ENCODE measurements at regions not wholly inside any gene's neighbourhood (a gene's known extent, or its start where the extent isn't known, plus 50 kb on each side); places are given as distances from the start of the nearest gene placed in this dataset.

- no peak for DNase-seq
- H3K36me3 ChIP-seq: no peaks in the 10 kb centered on the region
- H3K4me1 ChIP-seq: no peaks in the 10 kb centered on the region
- no peak for ATAC-seq
- intact Hi-C loops (cut with DNase I): no loop called here
- H3K9me3 ChIP-seq: no peaks in the 10 kb centered on the region
- no peak overlapping the region for H3K4me3 ChIP-seq
- H3K27me3 ChIP-seq: no peaks in the 10 kb centered on the region
- H3K27ac ChIP-seq: no peak overlapping the region
- TF ChIP-seq, protein P1, sequence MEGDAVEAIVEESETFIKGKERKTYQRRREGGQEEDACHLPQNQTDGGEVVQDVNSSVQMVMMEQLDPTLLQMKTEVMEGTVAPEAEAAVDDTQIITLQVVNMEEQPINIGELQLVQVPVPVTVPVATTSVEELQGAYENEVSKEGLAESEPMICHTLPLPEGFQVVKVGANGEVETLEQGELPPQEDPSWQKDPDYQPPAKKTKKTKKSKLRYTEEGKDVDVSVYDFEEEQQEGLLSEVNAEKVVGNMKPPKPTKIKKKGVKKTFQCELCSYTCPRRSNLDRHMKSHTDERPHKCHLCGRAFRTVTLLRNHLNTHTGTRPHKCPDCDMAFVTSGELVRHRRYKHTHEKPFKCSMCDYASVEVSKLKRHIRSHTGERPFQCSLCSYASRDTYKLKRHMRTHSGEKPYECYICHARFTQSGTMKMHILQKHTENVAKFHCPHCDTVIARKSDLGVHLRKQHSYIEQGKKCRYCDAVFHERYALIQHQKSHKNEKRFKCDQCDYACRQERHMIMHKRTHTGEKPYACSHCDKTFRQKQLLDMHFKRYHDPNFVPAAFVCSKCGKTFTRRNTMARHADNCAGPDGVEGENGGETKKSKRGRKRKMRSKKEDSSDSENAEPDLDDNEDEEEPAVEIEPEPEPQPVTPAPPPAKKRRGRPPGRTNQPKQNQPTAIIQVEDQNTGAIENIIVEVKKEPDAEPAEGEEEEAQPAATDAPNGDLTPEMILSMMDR (IDR thresholded peaks at IDR 0.05): no peak
Observed at GRCh38 chr10:10314626-10315025, 703.0 kb upstream of the CELF2 start.

GRCh38 chr10:10315989-10316388 lies 701.7 kb upstream of the CELF2 start:
- Histone ChIP-seq H3K27ac (no peak overlapping the region), H3K4me1 (no peaks in the 10 kb centered on the region), H3K36me3 (no peaks in the 10 kb centered on the region), H3K27me3 (no peaks in the 10 kb centered on the region), H3K4me3 (no peak overlapping the region), H3K9me3 (no peaks in the 10 kb centered on the region)
- no peak for ATAC-seq
- no peak for DNase-seq
- TF ChIP-seq, protein P1 (IDR thresholded peaks at IDR 0.05): no peak
- intact Hi-C loops (cut with DNase I): no loop called here

- DNase-seq: no peak
- H3K27ac ChIP-seq: no peak overlapping the region
- no peak overlapping the region for H3K4me3 ChIP-seq
- no peaks in the 10 kb centered on the region for H3K36me3 ChIP-seq
- no peak for ATAC-seq
- H3K9me3 ChIP-seq: no peaks in the 10 kb centered on the region
- no peaks in the 10 kb centered on the region for H3K27me3 ChIP-seq
- TF ChIP-seq, protein P1 (IDR thresholded peaks at IDR 0.05): no peak
- no peaks in the 10 kb centered on the region for H3K4me1 ChIP-seq
- intact Hi-C loops (cut with DNase I): no loop called here
Observed at GRCh38 chr10:10317151-10317550, 700.5 kb upstream of the CELF2 start.

GRCh38 chr10:10318856-10319255 lies 698.8 kb upstream of the CELF2 start:
- ATAC-seq: no peak
- intact Hi-C loops (cut with DNase I): no loop called here
- H3K4me3 ChIP-seq: no peak overlapping the region

DNA sequence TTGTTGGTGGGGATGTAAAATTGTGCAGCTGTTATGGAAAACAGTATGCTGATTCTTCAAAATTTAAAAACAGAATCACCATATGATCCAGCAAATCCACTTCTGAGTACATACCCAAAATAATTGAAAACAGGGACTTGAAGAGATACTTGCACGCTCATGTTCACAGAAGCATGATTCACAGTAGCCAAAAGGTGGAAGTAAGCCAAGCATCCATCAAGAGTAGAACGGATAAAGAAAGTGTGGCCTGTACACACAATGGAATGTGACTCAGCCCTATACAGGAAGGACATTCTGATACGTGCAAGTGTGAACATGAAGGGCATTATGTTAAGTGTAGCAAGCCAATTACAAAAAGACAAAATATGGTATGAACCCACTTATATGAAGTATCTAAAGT lies 696.7 kb upstream of the CELF2 start:
- ATAC-seq (no peak), DNase-seq (no peak)
- Histone ChIP-seq H3K4me3 (no peak overlapping the region), H3K27ac (no peak overlapping the region), H3K4me1 (no peaks in the 10 kb centered on the region), H3K36me3 (no peaks in the 10 kb centered on the region), H3K27me3 (no peaks in the 10 kb centered on the region), H3K9me3 (no peaks in the 10 kb centered on the region)
- intact Hi-C loops (cut with DNase I): no loop called here
- TF ChIP-seq, protein P1 (IDR thresholded peaks at IDR 0.05): no peak

More at GRCh38 chr10:10318856-10319255, 698.8 kb upstream of the CELF2 start:
- Histone ChIP-seq H3K27me3 (no peaks in the 10 kb centered on the region), H3K4me1 (no peaks in the 10 kb centered on the region), H3K9me3 (no peaks in the 10 kb centered on the region), H3K27ac (no peak overlapping the region), H3K36me3 (no peaks in the 10 kb centered on the region)
- TF ChIP-seq, protein P1 (IDR thresholded peaks at IDR 0.05): no peak
- no peak for DNase-seq
